ENCODE measurements at regions not wholly inside any gene's neighbourhood (a gene's known extent, or its start where the extent isn't known, plus 50 kb on each side); places are given as distances from the start of the nearest gene placed in this dataset.

GRCh38 chr5:79924936-79925893 lies 65.8 kb downstream of the MTX3 start:
- TF ChIP-seq CTCF (IDR thresholded peaks at IDR 0.05), result no peak
- no peak for TF ChIP-seq POLR2A (IDR thresholded peaks at IDR 0.05)
